ENCODE measurements at regions not wholly inside any gene's neighbourhood (a gene's known extent, or its start where the extent isn't known, plus 50 kb on each side); places are given as distances from the start of the nearest gene placed in this dataset.

GRCh38 chr22:49184736-49185135 lies 642.9 kb downstream of the BRD1 start (continued):
- TF ChIP-seq RBFOX2 (IDR thresholded peaks at IDR 0.05; ENCODE audit: low read depth, low read length) (no peak), MAF1 (CRISPR knock-in tag; IDR thresholded peaks at IDR 0.05; ENCODE audit: borderline replicate concordance) (no peak), ZNF253 (CRISPR knock-in tag; IDR thresholded peaks at IDR 0.05; ENCODE audit: borderline replicate concordance) (no peak), ELF3 (CRISPR knock-in tag; IDR thresholded peaks at IDR 0.05) (no peak), MIXL1 (CRISPR knock-in tag; IDR thresholded peaks at IDR 0.05) (no peak), KLF16 (CRISPR knock-in tag; IDR thresholded peaks at IDR 0.05) (no peak), PCBP1 (IDR thresholded peaks at IDR 0.05; ENCODE audit: borderline replicate concordance, low read depth, low read length) (no peak), ZNF878 (CRISPR knock-in tag; IDR thresholded peaks at IDR 0.05) (no peak), ZNF772 (CRISPR knock-in tag; IDR thresholded peaks at IDR 0.05) (no peak)

GRCh38 chr22:49183826-49184216 lies 643.9 kb downstream of the BRD1 start:
- CTCF ChIA-PET (ENCODE audit: low intra/inter-chr PET ratio, low total read pairs) = no interaction called here
- no TSS peak for BruUV-seq (replicated peaks)
- TF ChIP-seq DPF2 (CRISPR knock-in tag; IDR thresholded peaks at IDR 0.05; ENCODE audit: borderline replicate concordance, low read depth) (no peak), MTERF4 (CRISPR knock-in tag; IDR thresholded peaks at IDR 0.05) (no peak), CBX2 (IDR thresholded peaks at IDR 0.05; ENCODE audit: low read depth, low read length) (no peak), CBX2 (CRISPR knock-in tag; IDR thresholded peaks at IDR 0.05; ENCODE audit: low read depth) (no peak), ZNF629 (CRISPR knock-in tag; conservative IDR thresholded peaks at IDR 0.05) (no peak), CBX5 (CRISPR knock-in tag; IDR thresholded peaks at IDR 0.05; ENCODE audit: borderline replicate concordance) (no peak), SOX5 (CRISPR knock-in tag; IDR thresholded peaks at IDR 0.05; ENCODE audit: borderline replicate concordance) (no peak)
- TF ChIP-seq, protein P1, sequence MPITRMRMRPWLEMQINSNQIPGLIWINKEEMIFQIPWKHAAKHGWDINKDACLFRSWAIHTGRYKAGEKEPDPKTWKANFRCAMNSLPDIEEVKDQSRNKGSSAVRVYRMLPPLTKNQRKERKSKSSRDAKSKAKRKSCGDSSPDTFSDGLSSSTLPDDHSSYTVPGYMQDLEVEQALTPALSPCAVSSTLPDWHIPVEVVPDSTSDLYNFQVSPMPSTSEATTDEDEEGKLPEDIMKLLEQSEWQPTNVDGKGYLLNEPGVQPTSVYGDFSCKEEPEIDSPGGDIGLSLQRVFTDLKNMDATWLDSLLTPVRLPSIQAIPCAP (CRISPR knock-in tag; IDR thresholded peaks at IDR 0.05; ENCODE audit: low read depth) = no peak
- TF ChIP-seq, protein P2, sequence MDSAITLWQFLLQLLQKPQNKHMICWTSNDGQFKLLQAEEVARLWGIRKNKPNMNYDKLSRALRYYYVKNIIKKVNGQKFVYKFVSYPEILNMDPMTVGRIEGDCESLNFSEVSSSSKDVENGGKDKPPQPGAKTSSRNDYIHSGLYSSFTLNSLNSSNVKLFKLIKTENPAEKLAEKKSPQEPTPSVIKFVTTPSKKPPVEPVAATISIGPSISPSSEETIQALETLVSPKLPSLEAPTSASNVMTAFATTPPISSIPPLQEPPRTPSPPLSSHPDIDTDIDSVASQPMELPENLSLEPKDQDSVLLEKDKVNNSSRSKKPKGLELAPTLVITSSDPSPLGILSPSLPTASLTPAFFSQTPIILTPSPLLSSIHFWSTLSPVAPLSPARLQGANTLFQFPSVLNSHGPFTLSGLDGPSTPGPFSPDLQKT (CRISPR knock-in tag; IDR thresholded peaks at IDR 0.05; ENCODE audit: borderline replicate concordance) = no peak
- TF ChIP-seq, protein P3, sequence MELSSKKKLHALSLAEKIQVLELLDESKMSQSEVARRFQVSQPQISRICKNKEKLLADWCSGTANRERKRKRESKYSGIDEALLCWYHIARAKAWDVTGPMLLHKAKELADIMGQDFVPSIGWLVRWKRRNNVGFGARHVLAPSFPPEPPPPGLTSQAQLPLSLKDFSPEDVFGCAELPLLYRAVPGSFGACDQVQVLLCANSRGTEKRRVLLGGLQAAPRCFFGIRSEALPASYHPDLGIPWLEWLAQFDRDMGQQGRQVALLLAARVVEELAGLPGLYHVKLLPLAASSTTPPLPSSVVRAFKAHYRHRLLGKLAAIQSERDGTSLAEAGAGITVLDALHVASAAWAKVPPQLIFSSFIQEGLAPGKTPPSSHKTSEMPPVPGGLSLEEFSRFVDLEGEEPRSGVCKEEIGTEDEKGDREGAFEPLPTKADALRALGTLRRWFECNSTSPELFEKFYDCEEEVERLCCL (CRISPR knock-in tag; IDR thresholded peaks at IDR 0.05; ENCODE audit: borderline replicate concordance) = no peak
- TF ChIP-seq, protein P4, sequence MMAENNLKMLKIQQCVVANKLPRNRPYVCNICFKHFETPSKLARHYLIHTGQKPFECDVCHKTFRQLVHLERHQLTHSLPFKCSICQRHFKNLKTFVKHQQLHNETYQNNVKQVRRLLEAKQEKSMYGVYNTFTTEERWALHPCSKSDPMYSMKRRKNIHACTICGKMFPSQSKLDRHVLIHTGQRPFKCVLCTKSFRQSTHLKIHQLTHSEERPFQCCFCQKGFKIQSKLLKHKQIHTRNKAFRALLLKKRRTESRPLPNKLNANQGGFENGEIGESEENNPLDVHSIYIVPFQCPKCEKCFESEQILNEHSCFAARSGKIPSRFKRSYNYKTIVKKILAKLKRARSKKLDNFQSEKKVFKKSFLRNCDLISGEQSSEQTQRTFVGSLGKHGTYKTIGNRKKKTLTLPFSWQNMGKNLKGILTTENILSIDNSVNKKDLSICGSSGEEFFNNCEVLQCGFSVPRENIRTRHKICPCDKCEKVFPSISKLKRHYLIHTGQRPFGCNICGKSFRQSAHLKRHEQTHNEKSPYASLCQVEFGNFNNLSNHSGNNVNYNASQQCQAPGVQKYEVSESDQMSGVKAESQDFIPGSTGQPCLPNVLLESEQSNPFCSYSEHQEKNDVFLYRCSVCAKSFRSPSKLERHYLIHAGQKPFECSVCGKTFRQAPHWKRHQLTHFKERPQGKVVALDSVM (CRISPR knock-in tag; IDR thresholded peaks at IDR 0.05) = no peak

More at GRCh38 chr22:49183826-49184216, 643.9 kb downstream of the BRD1 start:
- Histone ChIP-seq H3K4me3 (replicated peaks in 1 of 3; ENCODE audit: insufficient read depth in 1 of 3, low read depth in 2 of 3, low read length in 3 of 3) (no peak overlapping the region), H2AFZ (ENCODE audit: low read length) (no peak overlapping the region), H3K79me2 (ENCODE audit: insufficient read depth, low read length) (no peaks in the 10 kb centered on the region), H3K9ac (ENCODE audit: insufficient read depth, low read depth, low read length) (no peak overlapping the region), H3K36me3 (replicated peaks in 1 of 2; ENCODE audit: control insufficient read depth in 1 of 2, insufficient read depth in 2 of 2, low read length in 2 of 2) (no peaks in the 10 kb centered on the region), H3K4me1 (ENCODE audit: insufficient read depth, low read length) (peaks cover 21% of the 10 kb centered on the region), H3K4me2 (ENCODE audit: low read depth, low read length) (no peak overlapping the region), H3K27me3 (ENCODE audit: control insufficient read depth in 1 of 2, insufficient read depth in 2 of 2, low read length in 2 of 2) (peaks cover 1 to 10% of the 10 kb centered on the region in 2 experiments; a peak in 3 of 5 replicates), H3K9me3 (ENCODE audit: low read length) (peaks cover 7% of the 10 kb centered on the region; the same call in 1 of the 2 replicates), H3K27ac (ENCODE audit: extremely low read length, insufficient read depth, low read length) (no peak overlapping the region), H4K20me1 (ENCODE audit: insufficient read depth, low read length) (no peaks in the 10 kb centered on the region)
- no peak for FAIRE-seq
- intact Hi-C loops (cut with micrococcal nuclease; ENCODE audit: unreplicated experiment) = no loop called here
- in situ Hi-C loops (cut with HindIII; ENCODE audit: extremely low pct_ligation_motif_present, low pct_unique_long_range_greater_than_20kb) = no loop called here
- no peak for DNase-seq (ENCODE audit: low spot score)
- WGBS (ENCODE audit: low lambda C conversion rate) = 64% methylated on average over 18 of the region's 26 CpGs
- POLR2A ChIA-PET = no interaction called here
- no peak for ATAC-seq

Data from HepG2 (cell line).